HepG2 (cell line): ENCODE measurements at regions not wholly inside any gene's neighbourhood (a gene's known extent, or its start where the extent isn't known, plus 50 kb on each side); places are given as distances from the start of the nearest gene placed in this dataset.

Experiments used
- EP300 ChIP-seq, 3 experiments: sonication (generic) in 1 of 3; formaldehyde crosslinking in 1 of 3; IDR thresholded peaks; 2 replicates each; pipeline versions ENCODE4 v1.5.1 to v1.6.1; 2011 to 2020; ENCODE audit warnings: low read depth in 2 of 3, low read length in 2 of 3, borderline replicate concordance in 1 of 3, improper control_type of control experiment in 1 of 3, mild to moderate bottlenecking in 1 of 3, missing genetic modification reagents in 1 of 3, moderate library complexity in 1 of 3
- FOXK1 ChIP-seq: sonication (generic); formaldehyde crosslinking; IDR thresholded peaks from 2 replicates; pipeline ENCODE4 v1.4.0; 2020; ENCODE audit warnings: low read depth, missing genetic modification reagents, borderline replicate concordance
- IKZF1 ChIP-seq: fragments of 450-650 bp; IDR thresholded peaks from 2 replicates; pipeline ENCODE4 v1.7.1; 2016
- SCMH1 ChIP-seq: sonication (generic); formaldehyde crosslinking; IDR thresholded peaks from 2 replicates; pipeline ENCODE4 v1.9.0; 2021; ENCODE audit warnings: missing genetic modification reagents, mild to moderate bottlenecking, borderline replicate concordance
- SMAD3 ChIP-seq: sonication (generic); formaldehyde crosslinking; IDR thresholded peaks from 2 replicates; pipeline ENCODE4 v1.4.0; 2020; ENCODE audit warnings: missing genetic modification reagents
- ZMYM4 ChIP-seq: sonication (generic); formaldehyde crosslinking; IDR thresholded peaks from 2 replicates; pipeline ENCODE4 v1.8.1; 2023; ENCODE audit warnings: mild to moderate bottlenecking, missing genetic modification reagents
- ZNF615 ChIP-seq: sonication (generic); formaldehyde crosslinking; IDR thresholded peaks from 2 replicates; pipeline ENCODE4 v1.5.0; 2020; ENCODE audit warnings: mild to moderate bottlenecking, missing genetic modification reagents, borderline replicate concordance
- TF ChIP-seq, protein P1 (sequence below): sonication (generic); formaldehyde crosslinking; conservative IDR thresholded peaks from 2 replicates; pipeline ENCODE4 v1.5.0; 2020; ENCODE audit warnings: missing genetic modification reagents
- TF ChIP-seq, protein P2 (sequence below), 2 experiments: fragments of 450-650 bp in 1 of 2; sonication (generic) in 1 of 2; formaldehyde crosslinking; IDR thresholded peaks; 2 replicates each; pipeline versions ENCODE4 v1.5.0 to v1.8.0; 2020 to 2022; ENCODE audit warnings: mild to moderate bottlenecking in 1 of 2, missing genetic modification reagents in 1 of 2

DNA sequence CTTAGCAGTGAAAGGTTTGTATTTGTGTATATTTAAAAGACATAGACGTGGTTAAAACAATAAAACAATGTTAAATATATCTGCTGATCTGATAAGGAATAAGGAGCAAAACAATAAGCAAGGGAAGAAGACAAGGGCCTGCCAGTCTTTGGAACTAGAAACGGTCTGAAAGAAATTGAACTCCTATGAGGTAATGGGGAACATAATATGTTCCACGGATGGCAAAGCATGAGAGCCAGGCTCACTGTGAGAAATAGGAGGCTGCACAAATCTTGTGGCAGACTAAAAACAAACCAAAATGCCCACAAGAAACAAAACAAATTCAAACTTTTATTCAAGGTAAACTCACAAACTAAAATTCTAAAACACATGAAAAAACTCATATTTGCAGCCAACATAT, 150.5 kb downstream of the NTMT2 start:
- TF ChIP-seq, protein P1, sequence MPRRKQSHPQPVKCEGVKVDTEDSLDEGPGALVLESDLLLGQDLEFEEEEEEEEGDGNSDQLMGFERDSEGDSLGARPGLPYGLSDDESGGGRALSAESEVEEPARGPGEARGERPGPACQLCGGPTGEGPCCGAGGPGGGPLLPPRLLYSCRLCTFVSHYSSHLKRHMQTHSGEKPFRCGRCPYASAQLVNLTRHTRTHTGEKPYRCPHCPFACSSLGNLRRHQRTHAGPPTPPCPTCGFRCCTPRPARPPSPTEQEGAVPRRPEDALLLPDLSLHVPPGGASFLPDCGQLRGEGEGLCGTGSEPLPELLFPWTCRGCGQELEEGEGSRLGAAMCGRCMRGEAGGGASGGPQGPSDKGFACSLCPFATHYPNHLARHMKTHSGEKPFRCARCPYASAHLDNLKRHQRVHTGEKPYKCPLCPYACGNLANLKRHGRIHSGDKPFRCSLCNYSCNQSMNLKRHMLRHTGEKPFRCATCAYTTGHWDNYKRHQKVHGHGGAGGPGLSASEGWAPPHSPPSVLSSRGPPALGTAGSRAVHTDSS (CRISPR knock-in tag), result no peak
- TF ChIP-seq SMAD3 (CRISPR knock-in tag) (no peak), IKZF1 (no peak), SCMH1 (no peak), EP300 (IDR thresholded peaks at IDR 0.05; ENCODE audit: low read depth in 2 of 2, low read length in 2 of 2) (no peak), EP300 (CRISPR knock-in tag; IDR thresholded peaks at IDR 0.05; ENCODE audit: borderline replicate concordance) (no peak), ZMYM4 (CRISPR knock-in tag) (no peak), ZNF615 (no peak), FOXK1 (no peak)
- TF ChIP-seq, protein P2, sequence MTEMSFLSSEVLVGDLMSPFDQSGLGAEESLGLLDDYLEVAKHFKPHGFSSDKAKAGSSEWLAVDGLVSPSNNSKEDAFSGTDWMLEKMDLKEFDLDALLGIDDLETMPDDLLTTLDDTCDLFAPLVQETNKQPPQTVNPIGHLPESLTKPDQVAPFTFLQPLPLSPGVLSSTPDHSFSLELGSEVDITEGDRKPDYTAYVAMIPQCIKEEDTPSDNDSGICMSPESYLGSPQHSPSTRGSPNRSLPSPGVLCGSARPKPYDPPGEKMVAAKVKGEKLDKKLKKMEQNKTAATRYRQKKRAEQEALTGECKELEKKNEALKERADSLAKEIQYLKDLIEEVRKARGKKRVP (CRISPR knock-in tag; IDR thresholded peaks at IDR 0.05), result no peak
